IMR-90 (cell line): ENCODE measurements at regions not wholly inside any gene's neighbourhood (a gene's known extent, or its start where the extent isn't known, plus 50 kb on each side); places are given as distances from the start of the nearest gene placed in this dataset.

Experiments
- ATAC-seq: fragments of 200-7000 bp; cut with Tn5 transposase; 2 replicates; pipeline ENCODE4 v1.9.1; 2020; ENCODE audit warnings: low read depth, mild to moderate bottlenecking, moderate library complexity
- BruUV-seq: library from RNA; stranded (reverse); fragments of 400-500 nt; replicated peaks from 2 replicates; lab custom pipeline; 2021; lab: Mats Ljungman, UMichigan
- CTCF ChIA-PET: fragments of 300-600 bp; formaldehyde crosslinking; extraction: SDS; loops from one replicate; lab custom pipeline; 2021; ENCODE audit warnings: antibody characterized with exemption; lab: Yijun Ruan, JAX
- POLR2A ChIA-PET: fragments of 300-600 bp; sonication (Branson Sonifier 250); formaldehyde crosslinking; loops from one replicate; lab custom pipeline; 2022; ENCODE audit warnings: antibody characterized with exemption; ENCODE audit not compliant: unreplicated experiment; lab: Charles Lee
- DNase-seq: peaks from one replicate; pipeline ENCODE4 v3.0.0; 2013
- H2AFZ ChIP-seq: replicated peaks from 2 replicates; pipeline ENCODE3; 2013; ENCODE audit warnings: low read length, mild to moderate bottlenecking; ENCODE audit not compliant: poor library complexity
- H2AK5ac ChIP-seq: 2 replicates; pipeline ENCODE4 v1.6.1; 2013; ENCODE audit warnings: low read depth, low read length, inconsistent platforms
- H2AK9ac ChIP-seq: replicated peaks from 2 replicates; pipeline ENCODE3; 2013; ENCODE audit warnings: mild to moderate bottlenecking, low read depth, low read length, moderate library complexity; ENCODE audit not compliant: poor library complexity
- H2BK120ac ChIP-seq: 2 replicates; pipeline ENCODE4 v1.6.1; 2013; ENCODE audit warnings: low read depth, low read length, inconsistent platforms
- H2BK15ac ChIP-seq: 3 replicates; pipeline ENCODE4 v1.6.1; 2013; ENCODE audit warnings: low read depth, low read length, inconsistent platforms
- H2BK20ac ChIP-seq: 2 replicates; pipeline ENCODE4 v1.6.1; 2013; ENCODE audit warnings: low read depth, mild to moderate bottlenecking, inconsistent platforms, low read length, moderate library complexity
- H2BK5ac ChIP-seq: 2 replicates; pipeline ENCODE4 v1.6.1; 2013; ENCODE audit warnings: mild to moderate bottlenecking, low read depth, low read length, inconsistent platforms; ENCODE audit not compliant: poor library complexity, severe bottlenecking
- H3K14ac ChIP-seq: replicated peaks from 2 replicates; pipeline ENCODE4 v1.6.1; 2013; ENCODE audit warnings: low read depth, low read length, inconsistent platforms
- H3K18ac ChIP-seq: 2 replicates; pipeline ENCODE4 v1.6.1; 2013; ENCODE audit warnings: low read depth, low read length, control low read depth
- H3K23ac ChIP-seq: 2 replicates; pipeline ENCODE4 v1.6.1; 2013; ENCODE audit warnings: low read depth, low read length, inconsistent platforms
- H3K27ac ChIP-seq: 2 replicates; pipeline ENCODE4 v1.5.1; 2013; ENCODE audit warnings: mild to moderate bottlenecking, control low read depth, low read length; ENCODE audit not compliant: insufficient read depth
- H3K27me3 ChIP-seq: 2 replicates; pipeline ENCODE4 v1.6.1; 2013; ENCODE audit warnings: low read length; ENCODE audit not compliant: control insufficient read depth, insufficient read depth
- H3K36me3 ChIP-seq: 2 replicates; pipeline ENCODE4 v1.6.1; 2013; ENCODE audit warnings: low read length, mixed read lengths; ENCODE audit not compliant: control insufficient read depth, insufficient read depth
- H3K4ac ChIP-seq: 2 replicates; pipeline ENCODE4 v1.6.1; 2013; ENCODE audit warnings: low read depth, low read length, inconsistent platforms
- H3K4me1 ChIP-seq: 2 replicates; pipeline ENCODE4 v1.6.1; 2013; ENCODE audit warnings: low read length, mixed read lengths; ENCODE audit not compliant: control insufficient read depth, insufficient read depth
- H3K4me2 ChIP-seq: 2 replicates; pipeline ENCODE4 v1.6.1; 2013; ENCODE audit warnings: low read depth, mild to moderate bottlenecking, control low read depth, low read length, moderate library complexity
- H3K4me3 ChIP-seq: 2 replicates; pipeline ENCODE4 v1.5.1; 2013; ENCODE audit warnings: low read depth, mild to moderate bottlenecking, control low read depth, low read length, moderate library complexity; ENCODE audit not compliant: insufficient read depth
- H3K56ac ChIP-seq: 2 replicates; pipeline ENCODE4 v1.6.1; 2013; ENCODE audit warnings: low read length, inconsistent platforms; ENCODE audit not compliant: insufficient read depth; ENCODE audit errors: extremely low read depth
- H3K79me1 ChIP-seq, 2 experiments: 2 replicates each; pipeline ENCODE4 v1.6.1; 2013; ENCODE audit warnings: low read length in 2 of 2, inconsistent platforms in 1 of 2, low read depth in 1 of 2
- H3K9ac ChIP-seq: 2 replicates; pipeline ENCODE4 v1.6.1; 2013; ENCODE audit warnings: low read depth, low read length, control low read depth
- H3K9me1 ChIP-seq: 2 replicates; pipeline ENCODE4 v1.6.1; 2013; ENCODE audit warnings: low read length, inconsistent platforms; ENCODE audit not compliant: insufficient read depth
- H3K9me3 ChIP-seq: 2 replicates; pipeline ENCODE4 v1.6.1; 2013; ENCODE audit warnings: low read length; ENCODE audit not compliant: control insufficient read depth, insufficient read depth
- H4K20me1 ChIP-seq: 2 replicates; pipeline ENCODE4 v1.6.1; 2013; ENCODE audit warnings: low read length, inconsistent platforms; ENCODE audit not compliant: insufficient read depth
- H4K5ac ChIP-seq: 2 replicates; pipeline ENCODE4 v1.6.1; 2013; ENCODE audit warnings: mild to moderate bottlenecking, low read depth, low read length, control low read depth
- H4K8ac ChIP-seq, 2 experiments: 2 replicates each; pipeline ENCODE4 v1.6.1; 2013; ENCODE audit warnings: low read depth in 2 of 2, low read length in 2 of 2, control low read depth in 1 of 2, inconsistent platforms in 1 of 2
- H4K91ac ChIP-seq: 2 replicates; pipeline ENCODE4 v1.6.1; 2013; ENCODE audit warnings: low read depth, low read length, inconsistent platforms; ENCODE audit not compliant: insufficient read depth
- CHD1 ChIP-seq: IDR thresholded peaks from 2 replicates; pipeline ENCODE4 v1.6.1; 2012; ENCODE audit warnings: low read depth, low read length, improper control_type of control experiment
- USF2 ChIP-seq: fragments of 150-350 bp; IDR thresholded peaks from 2 replicates; pipeline ENCODE4 v1.6.1; 2017; ENCODE audit warnings: mild to moderate bottlenecking, antibody characterized with exemption, low read length, low read depth
- WGBS, 2 experiments: methylation state at CpG; one replicate each; pipeline versions ENCODE4 v1.1.5 to v1.1.7; 2013; ENCODE audit warnings: missing lambda C conversion rate in 2 of 2; ENCODE audit not compliant: insufficient read length in 1 of 2; ENCODE audit errors: extremely low coverage in 2 of 2; 5-methylcytosine and 5-hydroxymethylcytosine counted together
- dilution Hi-C: fragments of 300-500 bp; cut with HindIII; formaldehyde crosslinking; loops from one replicate; pipeline ENCODE4 v1.14.3; 2018; ENCODE audit warnings: low sequenced_read_pairs; ENCODE audit not compliant: unreplicated experiment
- in situ Hi-C: fragments of 300-500 bp; cut with MboI; formaldehyde crosslinking; loops from 3 replicates; pipeline ENCODE4 v1.14.3; 2019; ENCODE audit warnings: low sequenced_read_pairs, inconsistent platforms, mixed read lengths
- intact Hi-C: fragments of 100-400 bp; cut with micrococcal nuclease; formaldehyde crosslinking; loops from 2 replicates; pipeline ENCODE4 v1.10.0; 2022

- POLR2A ChIA-PET, result no interaction called here
These were observed 202.4 kb downstream of the C16orf95 start for GRCh38 chr16:87114832-87115231.

More at GRCh38 chr16:87114832-87115231, 202.4 kb downstream of the C16orf95 start:
- Histone ChIP-seq H2AFZ (no peak overlapping the region), H3K18ac (no peak overlapping the region), H4K91ac (no peak overlapping the region), H3K56ac (no peak overlapping the region), H2BK120ac (no peak overlapping the region), H3K4me3 (no peak overlapping the region), H4K20me1 (no peaks in the 10 kb centered on the region), H2BK5ac (no peak overlapping the region), H2AK9ac (no peak overlapping the region), H3K79me1 (no peaks in the 10 kb centered on the region), H3K23ac (no peak overlapping the region), H3K14ac (no peak overlapping the region), H4K5ac (no peak overlapping the region), H3K36me3 (no peaks in the 10 kb centered on the region), H3K4ac (no peak overlapping the region), H3K27me3 (peaks cover 39% of the 10 kb centered on the region), H3K4me2 (no peak overlapping the region), H3K9ac (no peak overlapping the region), H2AK5ac (no peak overlapping the region), H2BK15ac (no peak overlapping the region), H3K4me1 (no peaks in the 10 kb centered on the region), H4K8ac (no peak overlapping the region), H3K9me1 (no peaks in the 10 kb centered on the region), H3K27ac (no peak overlapping the region), H2BK20ac (no peak overlapping the region), H3K9me3 (no peaks in the 10 kb centered on the region)
- no TSS peak for BruUV-seq
- WGBS, 2 experiments, result 100% methylated on average over 1 of the region's 5 CpGs; no CpG with 5 or more reads in 1 of the 2 experiments
- peak; percentile 42; the same call in 1 of the 2 replicates for TF ChIP-seq USF2
- TF ChIP-seq CHD1, result no peak
- DNase-seq (no peak), ATAC-seq (no peak)
- intact Hi-C loops, result no loop called here
- in situ Hi-C loops, result no loop called here
- CTCF ChIA-PET, result no interaction called here
- dilution Hi-C loops, result no loop called here
